ENCODE measurements at regions not wholly inside any gene's neighbourhood (a gene's known extent, or its start where the extent isn't known, plus 50 kb on each side); places are given as distances from the start of the nearest gene placed in this dataset.
"Not testable (repeated sequence)": the region's sequence is repeated elsewhere in the genome, so short reads cannot be mapped to it uniquely, and the experiment has no call there.

GRCh38 chr16:16956376-16956775 lies 514.4 kb downstream of the XYLT1 start:
- DNase-seq: no peak

GRCh38 chr16:16960785-16961184 lies 510.0 kb downstream of the XYLT1 start:
- DNase-seq: no peak

- DNase-seq: no peak
These were observed 504.3 kb downstream of the XYLT1 start for GRCh38 chr16:16966439-16966838.

GRCh38 chr16:16971042-16971441 lies 499.7 kb downstream of the XYLT1 start:
- DNase-seq: no peak

GRCh38 chr16:16972831-16973230 lies 497.9 kb downstream of the XYLT1 start:
- DNase-seq: no peak

GRCh38 chr16:16973707-16974591 lies 496.8 kb downstream of the XYLT1 start:
- DNase-seq: no peak

GRCh38 chr16:16982614-16983013 lies 488.1 kb downstream of the XYLT1 start:
- DNase-seq: no peak

- DNase-seq: peak; percentile 39
These were observed 487.2 kb downstream of the XYLT1 start for GRCh38 chr16:16983582-16983981.

GRCh38 chr16:16984091-16984490 lies 486.7 kb downstream of the XYLT1 start:
- not testable (repeated sequence) for DNase-seq

- no peak for DNase-seq
These were observed 485.1 kb downstream of the XYLT1 start for GRCh38 chr16:16985707-16986106.

- no peak for DNase-seq
These were observed 481.8 kb downstream of the XYLT1 start for GRCh38 chr16:16988963-16989362.

GRCh38 chr16:16989368-16989767 lies 481.4 kb downstream of the XYLT1 start:
- DNase-seq: peak; percentile 37

- DNase-seq: no peak
These were observed 479.0 kb downstream of the XYLT1 start for GRCh38 chr16:16991711-16992110.

GRCh38 chr16:16992975-16993765 lies 477.6 kb downstream of the XYLT1 start:
- no peak for DNase-seq

- no peak for DNase-seq
These were observed 475.9 kb downstream of the XYLT1 start for GRCh38 chr16:16994831-16995230.

GRCh38 chr16:16996827-16997226 lies 473.9 kb downstream of the XYLT1 start:
- DNase-seq: no peak

- DNase-seq: no peak
These were observed 473.4 kb downstream of the XYLT1 start for GRCh38 chr16:16997349-16997748.

- DNase-seq: no peak
These were observed 469.3 kb downstream of the XYLT1 start for GRCh38 chr16:17001471-17001870.

- DNase-seq: no peak
These were observed 468.2 kb downstream of the XYLT1 start for GRCh38 chr16:17002565-17002964.

GRCh38 chr16:17005963-17006362 lies 464.8 kb downstream of the XYLT1 start:
- not testable (repeated sequence) for DNase-seq

GRCh38 chr16:17011712-17012111 lies 459.0 kb downstream of the XYLT1 start:
- no peak for DNase-seq

GRCh38 chr16:17013038-17013437 lies 457.7 kb downstream of the XYLT1 start:
- no peak for DNase-seq

GRCh38 chr16:17014484-17015121 lies 456.2 kb downstream of the XYLT1 start:
- DNase-seq: no peak

Measured in left hindlimb (tissue), 1 donor.